HG02763 (cell line): ENCODE measurements at regions not wholly inside any gene's neighbourhood (a gene's known extent, or its start where the extent isn't known, plus 50 kb on each side); places are given as distances from the start of the nearest gene placed in this dataset.

Experiments
- ATAC-seq: cut with Tn5 transposase; IDR thresholded peaks from one replicate; pipeline ENCODE4 v1.9.1; 2021; ENCODE audit warnings: mild to moderate bottlenecking, moderate library complexity; ENCODE audit not compliant: unreplicated experiment

GRCh38 chr22:48585916-48586798, 1241.5 kb downstream of the BRD1 start:
- no peak for ATAC-seq

DNA sequence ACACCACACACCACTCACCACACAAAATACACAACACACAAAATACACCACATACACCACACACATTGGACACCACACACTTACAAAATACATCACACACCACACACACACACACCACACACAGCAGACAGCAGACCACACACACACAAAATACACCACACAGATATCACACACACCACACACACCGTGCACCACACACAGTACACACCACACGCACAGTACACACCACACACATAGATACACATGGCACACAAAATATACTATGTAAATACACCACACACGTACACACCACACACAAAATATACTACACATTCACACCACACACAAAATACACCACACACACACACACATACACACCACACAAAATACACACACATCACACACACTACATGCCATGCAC, 1243.5 kb downstream of the BRD1 start:
- ATAC-seq = no peak

DNA sequence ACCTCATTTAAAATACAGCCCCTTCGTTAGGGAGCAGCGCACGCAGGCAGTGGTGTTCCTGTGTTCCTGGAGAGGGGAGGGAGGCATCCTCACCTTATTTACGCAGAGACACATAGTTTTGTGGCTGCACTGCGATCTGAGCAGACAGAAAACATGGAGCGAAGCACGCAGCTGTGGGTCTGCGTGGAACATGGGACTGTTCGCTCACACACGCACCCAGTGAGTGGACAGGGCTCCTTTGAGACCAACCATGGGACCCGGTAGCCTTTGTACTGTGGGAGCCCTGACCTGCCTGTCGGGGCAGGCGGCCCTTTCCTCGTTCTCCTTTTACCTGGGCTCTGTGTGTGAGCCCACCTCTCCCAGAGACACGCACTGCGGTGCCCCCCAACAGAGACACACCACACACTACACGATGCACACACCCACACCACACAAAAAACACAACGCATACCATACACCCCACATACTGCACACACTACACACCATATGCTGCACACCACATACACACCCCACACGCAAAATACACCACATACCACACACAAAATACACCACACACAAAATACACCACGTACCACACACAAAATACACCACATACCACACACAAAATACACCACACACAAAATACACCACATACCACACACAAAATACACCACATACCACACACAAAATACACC, 1245.7 kb downstream of the BRD1 start:
- no peak for ATAC-seq

DNA sequence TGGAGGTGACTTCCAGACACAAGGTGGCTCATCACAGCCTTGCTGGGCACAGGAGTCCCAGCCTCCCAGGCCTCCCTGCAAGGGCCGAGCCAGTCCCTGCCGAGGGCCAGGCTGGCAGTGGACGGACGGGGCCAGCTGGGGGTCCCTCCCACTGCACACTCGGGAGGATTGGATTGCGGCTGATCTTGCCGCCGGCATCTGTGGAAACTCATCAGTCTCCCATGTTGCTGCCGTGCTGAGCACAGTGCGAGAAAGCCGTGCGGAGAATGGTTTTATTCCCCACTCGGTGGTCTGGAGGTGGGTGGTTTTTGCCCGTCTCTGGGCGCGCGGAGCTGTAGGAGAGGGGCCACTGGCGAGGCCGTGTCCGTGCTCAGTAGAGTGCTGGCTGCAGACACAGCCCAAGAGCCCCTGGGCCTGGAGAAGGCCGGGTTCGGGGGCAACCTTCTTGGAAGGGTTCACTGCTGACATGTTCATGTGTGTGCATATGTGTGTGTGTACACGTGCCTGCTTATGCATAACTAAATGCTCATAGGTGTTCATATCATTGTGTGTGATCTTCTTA, 1246.4 kb downstream of the BRD1 start:
- no peak for ATAC-seq

DNA sequence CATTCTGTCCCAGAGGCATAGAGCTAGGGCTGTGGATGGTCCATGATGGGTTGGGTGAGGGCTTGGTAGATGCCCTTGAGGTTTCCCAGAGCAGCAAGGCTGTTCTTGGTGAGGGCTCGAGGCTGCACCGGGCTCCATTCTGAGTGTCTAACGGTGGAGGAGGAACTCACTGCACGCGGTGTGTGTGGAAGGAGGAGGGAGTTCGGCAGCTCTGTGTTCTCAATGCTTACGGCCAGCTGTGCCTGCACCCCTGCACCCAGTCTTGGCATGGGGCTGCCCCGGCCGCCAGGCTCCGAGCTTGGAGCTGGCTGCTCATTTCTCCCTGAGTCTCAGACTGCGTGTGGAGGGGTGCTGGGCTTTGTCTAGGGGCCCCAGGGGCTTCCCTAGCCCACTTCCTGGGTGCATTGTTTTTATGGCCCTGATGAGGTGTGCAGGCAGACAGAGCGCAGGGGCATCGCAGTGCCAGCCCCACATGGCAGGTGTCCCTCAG, 1247.1 kb downstream of the BRD1 start:
- no peak for ATAC-seq

DNA sequence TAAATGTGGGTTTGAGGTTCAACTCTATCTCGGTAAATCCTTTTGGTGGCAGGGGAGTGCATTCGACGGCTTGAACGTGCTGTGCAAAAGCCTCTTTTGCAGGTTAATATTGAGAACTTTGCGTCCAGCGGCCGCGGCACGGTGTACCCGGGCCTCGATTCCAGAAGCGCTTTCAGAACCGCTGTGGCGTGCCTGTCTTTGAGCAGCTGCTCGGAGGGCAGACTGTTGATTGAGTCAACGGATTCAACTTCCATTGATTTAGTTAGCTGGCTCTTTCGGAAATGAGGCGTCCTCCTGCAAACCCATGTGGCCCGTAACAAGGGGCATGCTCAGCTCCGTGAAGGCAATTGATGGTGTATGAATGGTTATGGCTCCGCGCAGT, 1247.8 kb downstream of the BRD1 start:
- no peak for ATAC-seq

DNA sequence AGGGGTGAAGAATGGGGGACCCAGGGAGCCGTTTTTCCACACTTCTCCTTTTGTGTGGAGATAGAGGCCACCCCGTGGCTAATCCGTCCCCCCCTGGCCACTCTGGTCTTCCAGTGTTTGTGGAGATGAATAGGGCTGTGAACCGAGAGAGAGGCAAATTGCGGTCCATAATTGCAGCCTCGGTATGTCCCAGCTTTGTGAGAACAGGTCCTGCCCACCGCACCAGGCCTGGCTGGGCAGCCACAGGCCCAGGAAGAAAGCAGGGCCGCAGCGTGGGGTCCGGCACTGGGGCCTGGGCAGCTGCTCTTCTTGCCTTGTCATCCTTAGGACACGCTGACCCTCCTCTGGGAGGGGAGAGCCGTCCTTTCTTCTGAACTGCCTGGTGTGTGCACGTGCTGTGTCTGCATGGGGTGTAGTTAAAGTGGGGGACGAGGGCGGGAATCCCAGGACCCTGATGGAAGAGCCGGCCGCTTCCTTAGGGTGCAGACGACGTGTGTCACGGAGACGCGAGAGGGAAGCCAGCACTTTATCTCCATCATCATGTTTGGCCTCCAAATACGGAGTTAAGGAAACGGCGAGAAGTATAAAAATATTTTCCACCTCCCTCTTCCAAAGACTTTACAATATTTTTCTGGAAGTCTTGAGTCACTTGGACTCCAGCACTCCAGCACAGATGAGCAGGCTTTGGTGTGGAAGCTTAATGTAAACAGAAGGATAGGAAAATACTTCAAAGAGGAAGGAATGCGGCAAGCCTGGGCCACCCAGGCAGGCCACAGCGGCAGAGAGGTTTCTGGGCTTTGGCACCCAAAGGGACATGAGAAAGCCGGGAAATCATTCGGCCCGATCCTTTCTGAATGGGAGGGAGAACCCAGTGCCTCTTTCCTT, 1248.4 kb downstream of the BRD1 start:
- ATAC-seq = no peak

DNA sequence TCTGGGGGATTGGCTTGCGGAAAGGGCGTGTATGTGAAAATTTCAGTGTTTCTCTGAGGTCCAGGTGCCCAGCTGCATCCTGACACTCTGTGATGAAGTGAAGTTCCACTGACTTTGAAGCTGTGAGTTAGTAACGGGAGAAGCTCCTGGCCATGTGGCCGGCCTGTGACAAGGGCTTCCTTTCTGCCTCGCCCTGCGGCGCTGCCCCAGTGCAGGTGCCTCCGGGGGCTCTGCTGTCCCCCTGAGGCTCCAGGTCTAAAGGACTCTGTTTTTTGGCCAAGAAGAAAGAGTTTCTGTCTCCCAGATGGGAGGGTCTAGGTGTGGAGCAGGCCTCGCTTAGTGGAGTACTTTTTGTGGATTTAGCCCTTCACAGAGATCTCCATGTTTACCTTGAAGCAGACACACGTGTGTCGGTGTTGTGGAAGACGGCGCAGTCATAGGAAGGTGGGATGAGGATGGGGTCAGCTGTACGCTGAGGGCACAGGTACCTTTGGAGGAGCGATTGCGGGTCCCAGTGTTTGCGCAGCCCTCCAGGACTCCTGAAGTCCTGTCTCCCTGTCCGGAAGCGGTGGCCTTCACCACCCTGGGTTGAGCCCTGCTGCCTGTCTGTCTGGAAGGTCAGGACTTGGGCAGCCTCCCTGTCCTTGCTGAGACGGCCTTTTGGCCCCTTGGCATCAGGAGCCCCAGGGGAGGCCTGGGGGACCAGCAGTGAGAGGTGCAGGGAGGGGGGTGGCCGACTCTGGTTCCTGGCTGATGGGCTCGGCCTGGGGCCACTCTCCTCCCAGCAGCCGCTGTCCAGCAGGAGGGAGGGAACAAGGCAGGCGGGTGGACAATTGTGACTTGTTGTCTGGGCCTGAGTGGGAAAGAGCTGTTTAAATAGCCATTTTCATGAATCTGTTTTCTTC, 1249.3 kb downstream of the BRD1 start:
- no peak for ATAC-seq

- ATAC-seq = no peak
Observed at GRCh38 chr22:48577691-48578090, 1250.0 kb downstream of the BRD1 start.

- no peak for ATAC-seq
Observed at GRCh38 chr22:48577014-48577690, 1250.5 kb downstream of the BRD1 start.

DNA sequence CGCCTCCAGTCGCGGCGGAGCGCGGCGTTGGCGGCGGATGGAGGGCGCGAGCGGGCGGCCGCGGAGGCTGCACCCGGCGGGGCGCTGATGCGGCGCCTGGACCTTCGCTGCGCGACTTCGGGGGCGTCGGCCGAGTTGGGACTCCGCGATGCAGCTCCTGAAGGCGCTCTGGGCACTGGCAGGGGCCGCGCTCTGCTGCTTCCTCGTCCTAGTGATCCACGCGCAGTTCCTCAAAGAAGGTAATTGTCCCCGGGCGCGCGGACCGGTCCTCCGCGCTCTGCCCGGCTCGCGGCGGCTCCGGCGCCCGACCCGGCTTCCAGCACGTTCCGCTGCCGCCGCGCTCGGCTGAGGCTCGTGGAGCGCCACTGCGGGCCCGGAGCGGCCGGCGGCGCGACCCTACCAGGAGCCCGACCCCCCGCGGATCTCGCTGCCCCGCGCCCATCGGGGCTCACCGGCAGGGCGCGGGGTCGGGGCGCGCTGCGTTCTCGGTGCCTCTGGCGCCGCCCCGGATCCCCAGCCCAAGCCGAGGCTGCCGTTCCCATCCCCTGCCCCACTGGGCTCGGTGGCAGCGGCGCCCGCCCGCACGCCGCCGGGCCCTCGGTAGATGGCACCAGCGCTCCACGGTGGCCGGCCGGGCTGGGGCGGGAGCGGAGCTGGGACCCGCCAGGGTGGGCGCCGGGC, 1251.2 kb downstream of the BRD1 start:
- no peak for ATAC-seq

DNA sequence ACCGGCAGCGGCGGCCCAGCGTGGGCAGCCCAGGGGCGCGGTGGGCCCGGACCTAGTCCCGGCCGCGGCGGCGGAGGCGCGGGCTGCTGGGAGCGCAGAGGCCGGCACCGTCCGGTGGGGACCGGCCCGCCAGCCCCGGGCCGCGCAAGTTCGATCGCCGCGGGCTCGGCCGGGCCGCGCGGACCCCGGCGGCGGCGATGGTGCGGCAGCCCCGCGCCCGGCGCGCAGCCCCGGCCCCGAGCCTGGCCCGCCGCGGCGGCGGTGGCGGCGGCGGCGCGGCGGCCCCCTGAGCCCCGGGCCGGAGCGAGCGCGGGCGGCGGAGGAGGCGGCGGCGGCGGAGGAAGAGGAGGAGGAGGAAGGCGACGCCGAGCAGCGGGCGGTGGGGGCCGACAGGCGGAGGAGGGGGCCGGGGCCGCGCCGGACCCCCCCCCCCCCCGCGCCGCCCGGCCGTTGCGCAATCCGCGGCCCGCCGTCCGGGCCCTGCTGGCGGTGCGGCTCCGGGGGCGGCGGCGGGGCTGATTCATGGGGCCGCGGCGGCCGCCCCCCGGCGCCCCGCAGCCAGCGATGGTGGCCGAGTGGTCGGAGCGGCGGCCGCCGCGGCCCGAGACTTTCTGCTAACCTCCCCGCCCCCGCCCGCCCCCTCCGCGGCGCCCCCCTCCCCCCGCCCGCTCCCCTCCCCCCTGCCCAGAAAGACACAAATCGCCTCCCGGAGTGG, 1251.9 kb downstream of the BRD1 start:
- no peak for ATAC-seq

DNA sequence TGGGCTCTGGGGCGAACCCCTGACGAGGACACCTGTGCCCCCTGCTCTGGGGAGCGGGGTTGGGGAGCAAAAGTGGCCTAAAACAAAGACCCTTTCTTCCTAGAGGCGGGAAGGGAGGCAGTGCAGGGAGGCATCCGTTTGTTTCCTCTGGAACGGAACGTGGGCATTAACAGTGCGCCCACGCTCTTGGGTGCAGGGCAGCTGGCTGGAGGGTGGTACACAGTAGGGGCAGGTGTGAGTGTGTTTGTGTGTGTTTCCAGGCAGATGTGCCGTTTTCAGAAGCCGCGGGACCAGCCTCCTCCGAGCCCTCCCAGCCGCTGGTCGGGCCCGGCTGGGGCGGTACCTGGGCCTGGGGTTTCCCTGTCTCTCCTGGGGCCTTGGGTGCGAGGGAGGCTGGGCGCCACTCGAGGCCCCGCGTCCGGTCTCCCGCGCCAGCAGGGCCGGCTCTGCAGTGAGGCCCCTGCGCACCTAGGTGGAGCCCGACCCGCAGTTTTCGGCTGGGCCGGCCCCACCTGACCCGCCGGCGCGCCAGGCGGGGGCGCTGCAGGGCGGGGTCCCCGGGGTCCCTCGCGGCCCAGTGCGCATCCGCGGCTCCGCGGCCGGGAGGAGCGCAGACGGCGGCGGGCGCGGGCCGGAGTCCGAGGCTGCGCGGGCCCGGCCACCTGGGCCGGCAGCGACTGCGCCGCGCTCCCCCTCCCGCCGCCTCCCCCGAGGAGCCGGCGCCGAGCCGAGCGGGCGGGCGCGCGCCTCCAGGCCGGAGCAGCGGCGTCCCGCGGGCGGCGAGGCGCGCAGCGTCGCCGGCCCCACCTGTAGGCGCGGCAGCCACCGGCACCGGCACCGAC, 1252.7 kb downstream of the BRD1 start:
- no peak for ATAC-seq

GRCh38 chr22:48573766-48574165, 1253.9 kb downstream of the BRD1 start:
- ATAC-seq = no peak

- no peak for ATAC-seq
Observed at GRCh38 chr22:48572951-48573350, 1254.7 kb downstream of the BRD1 start.

DNA sequence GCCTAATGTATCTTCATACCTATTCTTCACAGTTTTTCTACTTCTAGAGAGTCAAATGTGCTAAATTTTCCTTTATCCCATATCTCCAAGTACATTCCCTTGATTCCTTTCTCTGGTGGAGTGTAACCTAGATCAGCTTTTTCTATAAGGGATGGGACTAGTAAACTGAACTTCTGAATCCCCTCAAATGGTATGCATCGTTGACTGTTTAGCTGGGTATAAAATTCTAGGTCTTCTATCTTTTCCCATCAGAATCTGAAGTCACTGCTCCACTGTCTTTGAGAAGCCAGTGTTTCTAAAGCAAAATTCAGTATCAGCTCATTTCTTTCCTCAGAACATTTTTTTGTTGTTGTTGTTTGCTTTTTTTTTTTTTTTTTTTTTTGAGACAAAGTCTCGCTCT, 1256.8 kb downstream of the BRD1 start:
- ATAC-seq = no peak
